Large intestine (tissue), 3 donors: ENCODE measurements at regions not wholly inside any gene's neighbourhood (a gene's known extent, or its start where the extent isn't known, plus 50 kb on each side); places are given as distances from the start of the nearest gene placed in this dataset.

Source experiments
- DNase-seq, 2 donors: peaks; one replicate each; pipeline versions ENCODE4 v3.0.0 to v3.0.0-alpha.2; 2013
- H3K27ac ChIP-seq: one replicate; pipeline ENCODE4 v1.5.1; 2013; ENCODE audit warnings: low read length
- H3K27me3 ChIP-seq: 2 replicates; pipeline ENCODE4 v1.6.1; 2013; ENCODE audit warnings: low read length; ENCODE audit not compliant: control insufficient read depth, insufficient read depth
- H3K36me3 ChIP-seq: 2 replicates; pipeline ENCODE4 v1.6.1; 2013; ENCODE audit warnings: low read length; ENCODE audit not compliant: control insufficient read depth, insufficient read depth
- H3K4me1 ChIP-seq: one replicate; pipeline ENCODE4 v1.6.1; 2013; ENCODE audit warnings: low read length; ENCODE audit not compliant: control insufficient read depth, insufficient read depth
- H3K4me3 ChIP-seq: one replicate; pipeline ENCODE4 v1.5.1; 2013; ENCODE audit warnings: low read length
- H3K9me3 ChIP-seq: one replicate; pipeline ENCODE4 v1.6.1; 2013; ENCODE audit warnings: mild to moderate bottlenecking, low read depth, low read length, moderate library complexity; ENCODE audit not compliant: control insufficient read depth
- WGBS: methylation state at CpG from one replicate; pipeline ENCODE4 v1.1.5; 2013; ENCODE audit warnings: low lambda C conversion rate; ENCODE audit not compliant: insufficient coverage; 5-methylcytosine and 5-hydroxymethylcytosine counted together

DNA sequence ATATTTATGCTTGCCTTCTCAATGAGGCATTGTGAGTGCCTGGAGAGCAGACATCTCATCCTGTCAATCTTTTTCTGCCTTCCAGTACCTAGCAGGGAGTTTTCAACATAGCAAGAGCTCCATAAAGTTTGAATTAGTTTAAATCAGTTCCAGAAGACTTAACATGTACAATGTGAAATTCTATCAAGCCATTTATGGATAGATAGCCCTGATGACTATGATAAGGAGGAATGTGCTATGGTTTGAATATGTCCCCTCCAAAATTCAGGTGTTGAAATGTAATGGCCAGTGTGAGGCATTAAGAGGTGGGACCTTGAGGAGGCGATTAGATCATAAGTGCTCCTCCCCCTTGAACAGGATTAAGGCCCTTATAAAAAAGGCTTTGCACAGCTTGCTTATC is 306.9 kb upstream of the SMARCA2 start:
- no CpG with 5 or more reads among the region's 1 CpG for WGBS
- no peaks in the 10 kb centered on the region for H3K27me3 ChIP-seq
- no peaks in the 10 kb centered on the region for H3K36me3 ChIP-seq
- no peaks in the 10 kb centered on the region for H3K4me1 ChIP-seq
- H3K9me3 ChIP-seq = no peaks in the 10 kb centered on the region
- H3K27ac ChIP-seq = no peak overlapping the region
- no peak overlapping the region for H3K4me3 ChIP-seq
- DNase-seq = no peak

GRCh38 chr9:1709347-1709746 is 305.8 kb upstream of the SMARCA2 start:
- WGBS = 100% methylated on average over 1 of the region's 1 CpG
- Histone ChIP-seq H3K9me3 (no peaks in the 10 kb centered on the region), H3K4me1 (no peaks in the 10 kb centered on the region), H3K27ac (no peak overlapping the region), H3K27me3 (no peaks in the 10 kb centered on the region), H3K36me3 (no peaks in the 10 kb centered on the region), H3K4me3 (no peak overlapping the region)
- DNase-seq = no peak

GRCh38 chr9:1712861-1713450 is 302.2 kb upstream of the SMARCA2 start:
- no CpG with 5 or more reads among the region's 6 CpGs for WGBS
- no peaks in the 10 kb centered on the region for H3K36me3 ChIP-seq
- no peak overlapping the region for H3K4me3 ChIP-seq
- no peaks in the 10 kb centered on the region for H3K9me3 ChIP-seq
- H3K27me3 ChIP-seq = no peaks in the 10 kb centered on the region
- H3K27ac ChIP-seq = no peak overlapping the region
- no peak for DNase-seq
- H3K4me1 ChIP-seq = no peaks in the 10 kb centered on the region

- Histone ChIP-seq H3K4me1 (no peaks in the 10 kb centered on the region), H3K36me3 (no peaks in the 10 kb centered on the region), H3K27me3 (no peaks in the 10 kb centered on the region), H3K4me3 (no peak overlapping the region), H3K9me3 (no peaks in the 10 kb centered on the region), H3K27ac (no peak overlapping the region)
- no CpG with 5 or more reads among the region's 3 CpGs for WGBS
- DNase-seq = no peak
Measured at GRCh38 chr9:1713841-1714240, 301.3 kb upstream of the SMARCA2 start.

GRCh38 chr9:1717882-1718281 is 297.3 kb upstream of the SMARCA2 start:
- no peak for DNase-seq
- Histone ChIP-seq H3K27me3 (no peaks in the 10 kb centered on the region), H3K27ac (no peak overlapping the region), H3K36me3 (no peaks in the 10 kb centered on the region), H3K9me3 (no peaks in the 10 kb centered on the region), H3K4me1 (no peaks in the 10 kb centered on the region), H3K4me3 (no peak overlapping the region)
- WGBS = no CpG with 5 or more reads among the region's 2 CpGs

GRCh38 chr9:1718836-1719235 is 296.3 kb upstream of the SMARCA2 start:
- H3K36me3 ChIP-seq = no peaks in the 10 kb centered on the region
- WGBS = no CpG with 5 or more reads among the region's 3 CpGs
- H3K27me3 ChIP-seq = no peaks in the 10 kb centered on the region
- H3K4me3 ChIP-seq = no peak overlapping the region
- H3K27ac ChIP-seq = no peak overlapping the region
- H3K9me3 ChIP-seq = no peaks in the 10 kb centered on the region
- DNase-seq = no peak
- no peaks in the 10 kb centered on the region for H3K4me1 ChIP-seq

GRCh38 chr9:1721196-1721595 is 294.0 kb upstream of the SMARCA2 start:
- Histone ChIP-seq H3K4me3 (no peak overlapping the region), H3K36me3 (no peaks in the 10 kb centered on the region), H3K27ac (no peak overlapping the region), H3K9me3 (no peaks in the 10 kb centered on the region), H3K4me1 (no peaks in the 10 kb centered on the region), H3K27me3 (no peaks in the 10 kb centered on the region)
- no peak for DNase-seq
- WGBS = 81% methylated on average over 4 of the region's 4 CpGs

GRCh38 chr9:1722404-1722803 is 292.7 kb upstream of the SMARCA2 start:
- no peak overlapping the region for H3K27ac ChIP-seq
- H3K9me3 ChIP-seq = no peaks in the 10 kb centered on the region
- H3K4me3 ChIP-seq = no peak overlapping the region
- H3K27me3 ChIP-seq = no peaks in the 10 kb centered on the region
- H3K36me3 ChIP-seq = no peaks in the 10 kb centered on the region
- DNase-seq = no peak
- no peaks in the 10 kb centered on the region for H3K4me1 ChIP-seq
- WGBS = no CpG with 5 or more reads among the region's 1 CpG

GRCh38 chr9:1723522-1724015 is 291.6 kb upstream of the SMARCA2 start:
- WGBS = 89% methylated on average over 3 of the region's 3 CpGs
- Histone ChIP-seq H3K9me3 (no peaks in the 10 kb centered on the region), H3K36me3 (no peaks in the 10 kb centered on the region), H3K4me3 (no peak overlapping the region), H3K27me3 (no peaks in the 10 kb centered on the region), H3K4me1 (no peaks in the 10 kb centered on the region), H3K27ac (no peak overlapping the region)
- no peak for DNase-seq

DNA sequence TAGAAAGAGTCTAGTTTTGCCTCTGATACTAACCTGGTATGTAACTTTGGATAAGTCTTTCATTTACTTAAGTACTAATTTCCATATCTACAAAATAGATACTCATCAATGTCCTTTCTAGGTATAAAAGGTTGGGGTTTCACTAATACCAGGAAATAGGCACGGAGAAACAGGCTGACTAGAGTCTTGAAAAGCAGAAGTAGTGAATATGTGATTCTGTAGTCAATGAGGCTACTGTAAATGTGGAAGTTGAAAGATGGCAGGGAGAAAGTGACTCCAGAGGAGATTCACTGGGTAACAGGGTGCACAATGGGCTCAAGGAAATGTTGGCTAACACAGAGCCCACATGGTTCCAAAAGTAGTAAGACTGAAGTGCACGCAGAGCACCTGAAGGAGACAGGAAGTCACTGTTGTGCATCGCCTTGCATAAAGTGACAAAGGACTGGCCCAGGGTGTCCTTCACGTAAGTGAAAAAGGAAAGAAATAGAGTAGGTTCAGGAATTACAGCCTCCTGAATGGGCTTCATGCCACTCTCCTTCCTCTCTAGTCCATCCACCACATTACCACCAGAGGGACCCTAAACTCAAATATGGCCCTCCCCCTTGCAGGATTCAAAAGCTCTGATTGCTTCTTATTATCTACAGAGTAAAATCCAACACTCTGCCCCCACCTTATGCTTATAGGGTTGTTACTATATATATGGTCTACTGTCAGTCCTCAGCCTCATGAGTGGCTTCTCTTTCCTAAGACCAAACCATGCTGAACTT is 288.0 kb upstream of the SMARCA2 start:
- no peak overlapping the region for H3K4me3 ChIP-seq
- H3K27ac ChIP-seq = no peak overlapping the region
- DNase-seq = no peak
- H3K9me3 ChIP-seq = no peaks in the 10 kb centered on the region
- WGBS = 100% methylated on average over 1 of the region's 4 CpGs
- H3K36me3 ChIP-seq = no peaks in the 10 kb centered on the region
- no peaks in the 10 kb centered on the region for H3K4me1 ChIP-seq
- H3K27me3 ChIP-seq = no peaks in the 10 kb centered on the region

DNA sequence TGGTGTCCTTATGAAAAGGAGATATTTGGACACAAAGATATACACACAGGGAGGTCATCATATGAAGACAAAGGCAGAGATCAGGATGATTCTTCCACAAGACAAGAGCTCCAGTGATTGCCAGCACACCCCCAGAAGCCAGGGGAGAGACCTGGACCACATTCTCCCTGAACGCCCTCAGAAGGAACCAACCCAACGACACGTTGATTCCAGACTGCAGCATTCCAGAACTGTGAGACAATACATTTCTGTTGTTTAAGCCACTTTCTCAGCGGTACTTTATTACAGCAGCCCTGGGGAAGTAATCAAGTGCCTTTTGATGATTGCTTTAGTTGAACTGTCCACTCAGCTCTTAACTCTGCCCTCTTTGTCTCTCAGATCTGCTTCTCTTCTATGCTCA is 285.5 kb upstream of the SMARCA2 start:
- Histone ChIP-seq H3K4me3 (no peak overlapping the region), H3K4me1 (no peaks in the 10 kb centered on the region), H3K27ac (no peak overlapping the region), H3K27me3 (no peaks in the 10 kb centered on the region), H3K36me3 (no peaks in the 10 kb centered on the region), H3K9me3 (no peaks in the 10 kb centered on the region)
- DNase-seq = no peak
- no CpG with 5 or more reads among the region's 4 CpGs for WGBS
